GM12878 (cell line): ENCODE measurements at regions not wholly inside any gene's neighbourhood (a gene's known extent, or its start where the extent isn't known, plus 50 kb on each side); places are given as distances from the start of the nearest gene placed in this dataset.

Experiments used
- NR2C2 ChIP-seq: IDR thresholded peaks from 2 replicates; pipeline ENCODE4 v1.6.1; 2011; ENCODE audit warnings: borderline replicate concordance, low read depth; ENCODE audit not compliant: control insufficient read depth, insufficient read length
- POLR2AphosphoS5 ChIP-seq: IDR thresholded peaks from 2 replicates; pipeline ENCODE4 v1.6.1; 2011; ENCODE audit warnings: mild to moderate bottlenecking, low read length, inconsistent platforms
- RAD21 ChIP-seq: IDR thresholded peaks from 2 replicates; pipeline ENCODE4 v1.6.1; 2011; ENCODE audit warnings: mild to moderate bottlenecking, low read depth, low read length, moderate library complexity; ENCODE audit not compliant: insufficient read depth
- SIN3A ChIP-seq: IDR thresholded peaks from 2 replicates; pipeline ENCODE4 v1.6.1; 2012; ENCODE audit warnings: low read depth, low read length, improper control_type of control experiment
- ZNF274 ChIP-seq: IDR thresholded peaks from one replicate; pipeline ENCODE4 v1.8.0; 2011; ENCODE audit not compliant: insufficient read length, insufficient read depth

GRCh38 chr12:19894050-19894449, 454.8 kb downstream of the AEBP2 start:
- TF ChIP-seq NR2C2 = no peak
- TF ChIP-seq ZNF274 = no peak
- no peak for TF ChIP-seq RAD21
- no peak for TF ChIP-seq POLR2AphosphoS5
- no peak for TF ChIP-seq SIN3A
